H1 (cell line): ENCODE measurements at regions not wholly inside any gene's neighbourhood (a gene's known extent, or its start where the extent isn't known, plus 50 kb on each side); places are given as distances from the start of the nearest gene placed in this dataset.

Source experiments
- CTCF ChIA-PET: fragments of 300-600 bp; sonication (Branson Sonifier 250); formaldehyde crosslinking; loops from one replicate; lab custom pipeline; 2021; ENCODE audit not compliant: partially characterized antibody; lab: Charles Lee
- POLR2A ChIA-PET: fragments of 300-600 bp; sonication (Branson Sonifier 250); formaldehyde crosslinking; loops from one replicate; lab custom pipeline; 2021; ENCODE audit warnings: inconsistent platforms; ENCODE audit not compliant: partially characterized antibody; lab: Charles Lee
- DNase-seq, 2 experiments: peaks; one replicate each; pipeline versions ENCODE4 v3.0.0 to v3.0.0-alpha.2; 2010 to 2022; ENCODE audit warnings: low spot score in 2 of 2, low read depth in 1 of 2, mixed read lengths in 1 of 2
- FAIRE-seq: peaks from 2 replicates; lab custom pipeline; 2011; peaks lifted over from hg19 to GRCh38; lab: Jason Lieb, UNC
- H2AFZ ChIP-seq: 2 replicates; pipeline ENCODE4 v1.8.1; 2012; ENCODE audit warnings: low read length, inconsistent platforms
- H2AK5ac ChIP-seq: 2 replicates; pipeline ENCODE4 v1.6.1; 2013; ENCODE audit warnings: low read depth, low read length
- H2BK120ac ChIP-seq: replicated peaks from 2 replicates; pipeline ENCODE3; 2013; ENCODE audit warnings: low read depth, low read length, inconsistent platforms
- H2BK12ac ChIP-seq: 2 replicates; pipeline ENCODE4 v1.6.1; 2013; ENCODE audit warnings: low read depth, low read length
- H2BK15ac ChIP-seq: 2 replicates; pipeline ENCODE4 v1.6.1; 2013; ENCODE audit warnings: low read length
- H2BK20ac ChIP-seq: 2 replicates; pipeline ENCODE4 v1.6.1; 2013; ENCODE audit warnings: low read length
- H2BK5ac ChIP-seq: 2 replicates; pipeline ENCODE4 v1.6.1; 2013; ENCODE audit warnings: low read depth, low read length
- H3K14ac ChIP-seq: 2 replicates; pipeline ENCODE4 v1.6.1; 2013; ENCODE audit warnings: inconsistent platforms; ENCODE audit not compliant: insufficient read length
- H3K18ac ChIP-seq: 2 replicates; pipeline ENCODE4 v1.6.1; 2013; ENCODE audit warnings: low read length; ENCODE audit errors: extremely low read depth
- H3K23ac ChIP-seq: 2 replicates; pipeline ENCODE4 v1.6.1; 2013; ENCODE audit warnings: inconsistent platforms; ENCODE audit not compliant: insufficient read length
- H3K23me2 ChIP-seq: 2 replicates; pipeline ENCODE4 v1.6.1; 2013; ENCODE audit warnings: low read depth, low read length
- H3K27ac ChIP-seq: 2 replicates; pipeline ENCODE4 v1.6.1; 2011; ENCODE audit warnings: low read depth, low read length, inconsistent platforms
- H3K27me3 ChIP-seq, 4 experiments: replicated peaks in 1 of 4; 1 replicate in 1 of 4; 2 replicates in 3 of 4; pipeline versions ENCODE4 v1.6.1 to v1.8.1; 2011 to 2013; ENCODE audit warnings: low read length in 3 of 4, mild to moderate bottlenecking in 3 of 4, inconsistent platforms in 2 of 4, mixed read lengths in 2 of 4, moderate library complexity in 1 of 4; ENCODE audit not compliant: control insufficient read depth in 3 of 4, insufficient read depth in 3 of 4; ENCODE audit errors: extremely low read depth in 1 of 4
- H3K36me3 ChIP-seq, 4 experiments: 2 replicates each; pipeline versions ENCODE4 v1.6.1 to v1.8.1; 2011 to 2013; ENCODE audit warnings: mild to moderate bottlenecking in 4 of 4, low read length in 3 of 4, moderate library complexity in 2 of 4, control low read depth in 1 of 4, inconsistent platforms in 1 of 4; ENCODE audit not compliant: insufficient read depth in 4 of 4, control insufficient read depth in 2 of 4
- H3K4ac ChIP-seq: replicated peaks from 2 replicates; pipeline ENCODE3; 2013; ENCODE audit warnings: low read length, low read depth, mixed read lengths, inconsistent platforms; ENCODE audit not compliant: insufficient read length
- H3K4me1 ChIP-seq, 4 experiments: replicated peaks in 1 of 4; 1 replicate in 1 of 4; 2 replicates in 3 of 4; pipeline versions ENCODE4 v1.6.1 to v1.8.1; 2011 to 2013; ENCODE audit warnings: low read length in 3 of 4, inconsistent platforms in 2 of 4, mixed read lengths in 1 of 4; ENCODE audit not compliant: insufficient read depth in 4 of 4, control insufficient read depth in 3 of 4
- H3K4me2 ChIP-seq, 2 experiments: 2 replicates each; pipeline versions ENCODE4 v1.6.1 to v1.8.1; 2011 to 2013; ENCODE audit warnings: low read depth in 2 of 2, low read length in 2 of 2, control low read depth in 1 of 2, inconsistent platforms in 1 of 2, mild to moderate bottlenecking in 1 of 2; ENCODE audit not compliant: insufficient read depth in 1 of 2
- H3K4me3 ChIP-seq, 4 experiments: fragments of 200-600, 300-600 bp in 1 of 4; sonication (generic), shearing (Covaris generic), sonication (Bioruptor Twin) in 1 of 4; 2 replicates each; pipeline versions ENCODE4 v1.5.1 to v1.8.1; 2011 to 2016; ENCODE audit warnings: low read length in 4 of 4, low read depth in 3 of 4, control low read depth in 2 of 4, inconsistent platforms in 2 of 4, mild to moderate bottlenecking in 2 of 4, mixed read lengths in 1 of 4, moderate library complexity in 1 of 4; ENCODE audit not compliant: insufficient read depth in 2 of 4; ENCODE audit errors: extremely low read depth in 1 of 4
- H3K56ac ChIP-seq: replicated peaks from 2 replicates; pipeline ENCODE3; 2013; ENCODE audit warnings: low read depth, mild to moderate bottlenecking, mixed read lengths, low read length, inconsistent platforms; ENCODE audit not compliant: insufficient read length
- H3K79me1 ChIP-seq: 2 replicates; pipeline ENCODE4 v1.6.1; 2013; ENCODE audit warnings: low read depth, low read length, control low read depth
- H3K79me2 ChIP-seq, 2 experiments: 2 replicates each; pipeline versions ENCODE4 v1.6.1 to v1.8.1; 2012 to 2013; ENCODE audit warnings: low read length in 2 of 2, mild to moderate bottlenecking in 2 of 2, inconsistent platforms in 1 of 2; ENCODE audit not compliant: insufficient read depth in 2 of 2, control insufficient read depth in 1 of 2
- H3K9ac ChIP-seq, 4 experiments: replicated peaks in 1 of 4; 1 replicate in 1 of 4; 2 replicates in 3 of 4; pipeline versions ENCODE4 v1.6.1 to v1.8.1; 2011 to 2013; ENCODE audit warnings: low read depth in 3 of 4, low read length in 3 of 4, control low read depth in 2 of 4, mild to moderate bottlenecking in 2 of 4, moderate library complexity in 2 of 4, inconsistent platforms in 1 of 4; ENCODE audit errors: extremely low read depth in 1 of 4
- H3K9me3 ChIP-seq, 2 experiments: 2 replicates each; pipeline versions ENCODE4 v1.6.1 to v1.8.1; 2012 to 2013; ENCODE audit warnings: mild to moderate bottlenecking in 2 of 2, moderate library complexity in 2 of 2, control low read depth in 1 of 2, inconsistent platforms in 1 of 2, low read depth in 1 of 2, low read length in 1 of 2, mixed read lengths in 1 of 2; ENCODE audit not compliant: insufficient read depth in 2 of 2
- H4K20me1 ChIP-seq, 2 experiments: replicated peaks in 1 of 2; 2 replicates each; pipeline versions ENCODE3 to v1.8.1; 2011 to 2013; ENCODE audit warnings: inconsistent platforms in 2 of 2, low read length in 2 of 2, mild to moderate bottlenecking in 1 of 2; ENCODE audit not compliant: insufficient read depth in 2 of 2, control insufficient read depth in 1 of 2
- H4K5ac ChIP-seq: 2 replicates; pipeline ENCODE4 v1.6.1; 2013; ENCODE audit warnings: low read length, low read depth, mixed read lengths, inconsistent platforms; ENCODE audit not compliant: insufficient read length
- H4K8ac ChIP-seq: 2 replicates; pipeline ENCODE4 v1.8.0; 2013; ENCODE audit warnings: mild to moderate bottlenecking, moderate library complexity, low read length, inconsistent platforms; ENCODE audit not compliant: insufficient read depth; ENCODE audit errors: extremely low read depth
- H4K91ac ChIP-seq: replicated peaks from 2 replicates; pipeline ENCODE3; 2013; ENCODE audit warnings: low read length, mixed read lengths, inconsistent platforms; ENCODE audit not compliant: insufficient read length
- BRCA1 ChIP-seq: IDR thresholded peaks from 2 replicates; pipeline ENCODE4 v1.6.1; 2012; ENCODE audit warnings: low read depth, low read length, improper control_type of control experiment
- CTBP2 ChIP-seq: IDR thresholded peaks from 2 replicates; pipeline ENCODE4 v1.7.0; 2011; ENCODE audit warnings: borderline replicate concordance, mild to moderate bottlenecking, moderate library complexity, mixed read lengths, low read length; ENCODE audit not compliant: insufficient read depth, insufficient read length
- EP300 ChIP-seq, 2 experiments: IDR thresholded peaks; 1 replicate in 1 of 2; 2 replicates in 1 of 2; pipeline ENCODE4 v1.6.1; 2011 to 2012; ENCODE audit warnings: low read depth in 2 of 2, low read length in 2 of 2, mild to moderate bottlenecking in 2 of 2, borderline replicate concordance in 1 of 2, inconsistent platforms in 1 of 2, moderate library complexity in 1 of 2
- HDAC2 ChIP-seq, 2 experiments: fragments of 300-600 bp in 1 of 2; sonication (generic) in 1 of 2; IDR thresholded peaks; 2 replicates each; pipeline ENCODE4 v1.6.1; 2011 to 2012; ENCODE audit warnings: low read depth in 2 of 2, low read length in 2 of 2, mild to moderate bottlenecking in 2 of 2, moderate library complexity in 2 of 2, borderline replicate concordance in 1 of 2, inconsistent platforms in 1 of 2
- JUN ChIP-seq: IDR thresholded peaks from 2 replicates; pipeline ENCODE4 v1.6.1; 2011; ENCODE audit warnings: low read depth, mild to moderate bottlenecking, improper control_type of control experiment, low read length
- JUND ChIP-seq: IDR thresholded peaks from 2 replicates; pipeline ENCODE4 v1.6.1; 2011; ENCODE audit warnings: mild to moderate bottlenecking, improper control_type of control experiment, low read length
- KDM4A ChIP-seq: IDR thresholded peaks from one replicate; pipeline ENCODE4 v1.7.1; 2012; ENCODE audit warnings: low read depth, mild to moderate bottlenecking, moderate library complexity, low read length, inconsistent platforms; ENCODE audit not compliant: severe bottlenecking
- POU5F1 ChIP-seq: IDR thresholded peaks from 2 replicates; pipeline ENCODE4 v1.6.1; 2011; ENCODE audit warnings: low read depth, mild to moderate bottlenecking, low read length, moderate library complexity
- RXRA ChIP-seq: IDR thresholded peaks from 2 replicates; pipeline ENCODE4 v1.6.1; 2011; ENCODE audit warnings: low read depth, mild to moderate bottlenecking, low read length, moderate library complexity; ENCODE audit not compliant: insufficient read depth
- SP4 ChIP-seq: IDR thresholded peaks from 2 replicates; pipeline ENCODE4 v1.6.1; 2012; ENCODE audit warnings: low read length, inconsistent platforms
- SUZ12 ChIP-seq: fragments of 200-600 bp; sonication (generic); IDR thresholded peaks from 2 replicates; pipeline ENCODE4 v1.6.1; 2012; ENCODE audit warnings: mild to moderate bottlenecking, inconsistent platforms, low read length, moderate library complexity, mixed read lengths
- TAF7 ChIP-seq: optimal IDR thresholded peaks from 2 replicates; pipeline ENCODE3; 2011; ENCODE audit warnings: low read depth, mild to moderate bottlenecking, inconsistent platforms, low read length, moderate library complexity, borderline replicate concordance
- TBP ChIP-seq: IDR thresholded peaks from 2 replicates; pipeline ENCODE4 v1.6.1; 2011; ENCODE audit warnings: low read depth, low read length, improper control_type of control experiment
- WGBS, 2 experiments: shearing (Covaris generic) in 1 of 2; methylation state at CpG; one replicate each; pipeline versions ENCODE4 v1.1.6 to v1.1.7; 2013 to 2015; ENCODE audit warnings: low lambda C conversion rate in 2 of 2, mixed read lengths in 2 of 2, inconsistent platforms in 1 of 2, low coverage in 1 of 2, missing lambda C conversion rate in 1 of 2; ENCODE audit not compliant: insufficient replicate concordance in 2 of 2, insufficient coverage in 1 of 2, insufficient read length in 1 of 2; ENCODE audit errors: extremely low coverage in 1 of 2, missing lambda C conversion rate in 1 of 2; 5-methylcytosine and 5-hydroxymethylcytosine counted together

GRCh38 chr6:163955756-163956155 lies 541.2 kb downstream of the QKI start:
- Histone ChIP-seq H2AK5ac (no peak overlapping the region), H4K5ac (no peak overlapping the region), H3K27ac (no peak overlapping the region), H4K91ac (no peak overlapping the region), H2BK12ac (no peak overlapping the region; the same call in 1 of the 2 replicates), H3K79me1 (no peaks in the 10 kb centered on the region), H3K9me3 (no peaks in the 10 kb centered on the region), H3K27me3 (no peaks in the 10 kb centered on the region), H2AFZ (no peak overlapping the region), H2BK20ac (no peak overlapping the region), H3K4me3 (no peak overlapping the region), H4K8ac (no peak overlapping the region), H3K23ac (no peak overlapping the region), H2BK5ac (no peak overlapping the region), H3K14ac (no peak overlapping the region), H3K4me2 (no peak overlapping the region), H2BK15ac (no peak overlapping the region), H3K18ac (no peak overlapping the region), H2BK120ac (no peak overlapping the region), H4K20me1 (no peaks in the 10 kb centered on the region), H3K36me3 (no peaks in the 10 kb centered on the region), H3K79me2 (no peaks in the 10 kb centered on the region), H3K4me1 (peaks cover 4 to 9% (median 8%) of the 10 kb centered on the region in 4 experiments), H3K9ac (no peak overlapping the region), H3K23me2 (no peaks in the 10 kb centered on the region; the same call in 1 of the 2 replicates), H3K4ac (no peak overlapping the region), H3K56ac (no peak overlapping the region)
- DNase-seq (no peak), FAIRE-seq (no peak)
- WGBS, 2 experiments, result 95% methylated on average over 4 of the region's 4 CpGs; no CpG with 5 or more reads in 1 of the 2 experiments
- POLR2A ChIA-PET, result no interaction called here
- TF ChIP-seq SUZ12 (no peak), HDAC2 (IDR thresholded peaks at IDR 0.05; ENCODE audit: borderline replicate concordance in 1 of 2, low read depth in 2 of 2, low read length in 2 of 2) (no peak), EP300 (IDR thresholded peaks at IDR 0.05; ENCODE audit: borderline replicate concordance in 1 of 2, low read depth in 2 of 2, low read length in 2 of 2) (no peak), TBP (no peak), JUN (no peak), BRCA1 (no peak), RXRA (no peak), CTBP2 (no peak), JUND (no peak), KDM4A (no peak), TAF7 (no peak), POU5F1 (no peak), SP4 (no peak)
- CTCF ChIA-PET, result interaction anchor here (0.6 to 2.6 kb wide), 12 partner anchors 10 to 532 kb away, joined by 3 to 16 read pairs (median 3); no protein-coding TSS in a partner anchor
